Spleen (tissue), 11 donors: ENCODE measurements at regions not wholly inside any gene's neighbourhood (a gene's known extent, or its start where the extent isn't known, plus 50 kb on each side); places are given as distances from the start of the nearest gene placed in this dataset.

Experiments
- DNase-seq: peaks from one replicate; pipeline ENCODE4 v3.0.0-alpha.2; 2020
- H3K27ac ChIP-seq, 8 donors: fragments of 200-600 bp; sonication (generic) in 7 of 8; 1 replicate in 4 of 8; 2 replicates in 4 of 8; pipeline versions ENCODE4 v1.5.0 to v1.8.0; 2016 to 2021; ENCODE audit warnings: inconsistent platforms in 4 of 8, mild to moderate bottlenecking in 4 of 8, moderate library complexity in 1 of 8
- H3K27me3 ChIP-seq, 7 donors: fragments of 200-600 bp; sonication (generic) in 6 of 7; replicated peaks in 1 of 7; 1 replicate in 4 of 7; 2 replicates in 3 of 7; pipeline versions ENCODE4 v1.5.0 to v1.8.0; 2016 to 2021; ENCODE audit warnings: inconsistent platforms in 3 of 7, mild to moderate bottlenecking in 1 of 7
- H3K36me3 ChIP-seq, 6 donors: fragments of 200-600 bp; sonication (generic) in 5 of 6; 1 replicate in 4 of 6; 2 replicates in 2 of 6; pipeline versions ENCODE4 v1.5.0 to v1.8.0; 2016 to 2021; ENCODE audit warnings: inconsistent platforms in 2 of 6
- H3K4me1 ChIP-seq, 6 donors: fragments of 200-600 bp; sonication (generic) in 5 of 6; 1 replicate in 3 of 6; 2 replicates in 3 of 6; pipeline versions ENCODE4 v1.5.0 to v1.8.0; 2016 to 2021; ENCODE audit warnings: inconsistent platforms in 3 of 6
- H3K4me3 ChIP-seq, 8 donors: fragments of 200-600 bp; sonication (generic) in 7 of 8; 1 replicate in 4 of 8; 2 replicates in 4 of 8; pipeline versions ENCODE4 v1.5.0 to v1.8.0; 2016 to 2021; ENCODE audit warnings: inconsistent platforms in 4 of 8, mild to moderate bottlenecking in 4 of 8, moderate library complexity in 2 of 8
- H3K9me3 ChIP-seq, 8 donors: fragments of 200-600 bp; sonication (generic) in 7 of 8; 1 replicate in 4 of 8; 2 replicates in 4 of 8; pipeline versions ENCODE4 v1.5.0 to v1.8.0; 2016 to 2021; ENCODE audit warnings: inconsistent platforms in 4 of 8
- CTCF ChIP-seq, 11 experiments: fragments of 200-600 bp in 7 of 11; fragments of 450-650 bp in 4 of 11; sonication (generic) in 4 of 11; IDR thresholded peaks in 8 of 11; conservative IDR thresholded peaks in 3 of 11; 1 replicate in 7 of 11; 2 replicates in 4 of 11; pipeline versions ENCODE4 v1.4.0 to v1.8.0; 2016 to 2021; ENCODE audit warnings: antibody characterized with exemption in 11 of 11, inconsistent platforms in 4 of 11, mild to moderate bottlenecking in 1 of 11
- POLR2A ChIP-seq, 3 donors: fragments of 450-650 bp; IDR thresholded peaks; one replicate each; pipeline ENCODE4 v1.5.1; 2017; ENCODE audit warnings: antibody characterized with exemption in 3 of 3, mild to moderate bottlenecking in 1 of 3
- POLR2AphosphoS5 ChIP-seq, 3 donors: sonication (generic); formaldehyde crosslinking; IDR thresholded peaks; one replicate each; pipeline ENCODE4 v1.5.1; 2017; ENCODE audit warnings: antibody characterized with exemption in 3 of 3
- WGBS, 5 donors: extraction: QIAGEN DNeasy Blood & Tissue Kit in 3 of 5; methylation state at CpG; one replicate each; pipeline versions ENCODE4 v1.1.5 to v1.1.7; 2013 to 2018; 5-methylcytosine and 5-hydroxymethylcytosine counted together
- intact Hi-C: fragments of 100-400 bp; cut with DNase I; formaldehyde crosslinking; loops from one replicate; pipeline ENCODE4 v1.15.0; 2023; ENCODE audit warnings: low total_unique reads
- donor health status: healthy with polysubstance abuse.
- donor health status: DM: no; HTN: no; CAD: no; lungs with moderate emphysema.
- donor health status: DM: no; HTN: no; CAD: no.
- donor health status: Bipolar disorder and iron deficiency.
- donor health status: healthy.
- donor health status: DM: no; HTN: no; CAD: no.
- donor health status: DM: yes; HTN: yes; CAD: no.

DNA sequence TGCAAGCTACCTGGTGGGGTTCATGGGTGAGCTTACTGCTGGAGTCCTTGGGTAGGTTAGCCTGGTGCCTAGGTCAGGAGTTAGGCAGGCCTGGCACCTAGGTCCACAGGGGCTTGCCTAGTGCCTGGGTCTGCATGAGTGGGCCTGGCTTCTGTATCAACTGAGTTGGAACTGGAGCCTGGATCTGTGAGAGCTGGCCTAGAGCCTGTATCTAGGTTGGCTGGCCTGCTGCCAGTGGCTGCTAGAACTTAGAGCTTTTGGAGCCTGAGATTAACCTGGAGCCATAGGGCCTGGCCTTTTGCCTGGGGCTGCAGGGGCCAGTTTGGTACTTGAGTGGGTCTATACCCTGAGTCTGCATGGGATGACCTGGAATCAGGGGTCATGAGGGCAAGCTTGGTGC is 679.4 kb downstream of the NUP35 start:
- TF ChIP-seq POLR2A (IDR thresholded peaks at IDR 0.05) (no peak), CTCF (IDR thresholded peaks at IDR 0.05 in 8 of 11, conservative IDR thresholded peaks at IDR 0.05 in 3 of 11) (no peak), POLR2AphosphoS5 (IDR thresholded peaks at IDR 0.05) (no peak)
- DNase-seq, result no peak
- H3K9me3 ChIP-seq, result peaks cover 0 to 44% (median 36%) of the 10 kb centered on the region in 8 donors
- no peak overlapping the region for H3K27ac ChIP-seq
- intact Hi-C loops, result no loop called here
- no peak overlapping the region for H3K4me3 ChIP-seq
- H3K36me3 ChIP-seq, result no peaks in the 10 kb centered on the region
- no peaks in the 10 kb centered on the region for H3K27me3 ChIP-seq
- H3K4me1 ChIP-seq, result no peaks in the 10 kb centered on the region

- Histone ChIP-seq H3K27me3 (no peaks in the 10 kb centered on the region), H3K27ac (no peak overlapping the region), H3K4me1 (no peaks in the 10 kb centered on the region), H3K9me3 (peaks cover 0 to 25% (median 15%) of the 10 kb centered on the region in 8 donors), H3K4me3 (no peak overlapping the region), H3K36me3 (no peaks in the 10 kb centered on the region)
- TF ChIP-seq POLR2AphosphoS5 (IDR thresholded peaks at IDR 0.05), result no peak
- no peak for TF ChIP-seq CTCF (IDR thresholded peaks at IDR 0.05 in 8 of 11, conservative IDR thresholded peaks at IDR 0.05 in 3 of 11)
- TF ChIP-seq POLR2A (IDR thresholded peaks at IDR 0.05), result no peak
- DNase-seq, result no peak
- whole genome bisulfite sequencing, 5 donors, result 70 to 92% (median 83%) methylated on average over 3 of the region's 3 CpGs
- intact Hi-C loops, result no loop called here
Measured at GRCh38 chr2:183807870-183808269, 683.6 kb downstream of the NUP35 start.

DNA sequence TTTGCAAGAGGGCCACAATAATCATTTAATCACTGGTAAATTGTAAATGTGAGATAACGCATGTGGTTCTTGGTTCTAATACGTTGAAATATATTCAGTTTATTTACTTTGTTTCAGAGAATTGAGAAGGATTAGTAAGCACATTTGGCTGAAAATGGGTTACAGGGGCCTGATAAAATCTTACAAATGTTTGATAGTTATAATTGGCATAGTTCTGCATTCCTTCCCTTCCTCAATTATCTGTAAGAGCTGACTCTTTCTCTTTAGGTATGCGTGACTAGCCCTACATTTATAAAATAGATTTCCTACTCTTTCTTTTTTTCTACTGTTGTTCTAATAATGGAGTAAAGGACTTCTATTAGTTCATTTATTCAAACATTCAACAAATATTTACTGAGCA is 685.2 kb downstream of the NUP35 start:
- intact Hi-C loops, result no loop called here
- Histone ChIP-seq H3K27ac (no peak overlapping the region), H3K27me3 (no peaks in the 10 kb centered on the region), H3K36me3 (no peaks in the 10 kb centered on the region), H3K4me3 (no peak overlapping the region), H3K9me3 (peaks cover 0 to 10% (median 2%) of the 10 kb centered on the region in 8 donors), H3K4me1 (no peaks in the 10 kb centered on the region)
- no peak for TF ChIP-seq POLR2AphosphoS5 (IDR thresholded peaks at IDR 0.05)
- TF ChIP-seq CTCF (IDR thresholded peaks at IDR 0.05 in 8 of 11, conservative IDR thresholded peaks at IDR 0.05 in 3 of 11), result no peak
- TF ChIP-seq POLR2A (IDR thresholded peaks at IDR 0.05), result no peak
- 86 to 92% (median 91%) methylated on average over 3 of the region's 3 CpGs for WGBS, 5 donors
- no peak for DNase-seq

GRCh38 chr2:183811281-183811680 is 687.0 kb downstream of the NUP35 start:
- H3K4me3 ChIP-seq, result no peak overlapping the region
- intact Hi-C loops, result no loop called here
- DNase-seq, result no peak
- H3K27me3 ChIP-seq, result no peaks in the 10 kb centered on the region
- H3K27ac ChIP-seq, result no peak overlapping the region
- 80 to 100% (median 91%) methylated on average over 1 of the region's 1 CpG for WGBS, 5 donors
- TF ChIP-seq CTCF (IDR thresholded peaks at IDR 0.05 in 8 of 11, conservative IDR thresholded peaks at IDR 0.05 in 3 of 11) (no peak), POLR2AphosphoS5 (IDR thresholded peaks at IDR 0.05) (no peak), POLR2A (IDR thresholded peaks at IDR 0.05) (no peak)
- peaks cover 0 to 6% (median 0%) of the 10 kb centered on the region in 8 donors for H3K9me3 ChIP-seq
- H3K4me1 ChIP-seq, result no peaks in the 10 kb centered on the region
- no peaks in the 10 kb centered on the region for H3K36me3 ChIP-seq
